GM12878 (cell line): ENCODE measurements at regions not wholly inside any gene's neighbourhood (a gene's known extent, or its start where the extent isn't known, plus 50 kb on each side); places are given as distances from the start of the nearest gene placed in this dataset.

ENCODE experiments used
- ATAC-seq: fragments of 200-7000 bp; cut with Tn5 transposase; 3 replicates; pipeline ENCODE4 v1.9.1; 2020; ENCODE audit warnings: mild to moderate bottlenecking, moderate library complexity
- BruUV-seq: library from RNA; stranded (reverse); fragments of 400-500 nt; replicated peaks from 2 replicates; lab custom pipeline; 2021; lab: Mats Ljungman, UMichigan
- CTCF ChIA-PET: fragments of 300-600 bp; sonication (Branson Sonifier 250); formaldehyde crosslinking; extraction: SDS; loops from one replicate; lab custom pipeline; 2021; ENCODE audit warnings: inconsistent platforms; lab: Yijun Ruan, JAX
- POLR2A ChIA-PET: fragments of 350-600 bp; formaldehyde crosslinking; extraction: SDS; loops from one replicate; lab custom pipeline; 2021; ENCODE audit warnings: inconsistent platforms; lab: Charles Lee
- RAD21 ChIA-PET: fragments of 300-600 bp; sonication (Branson Sonifier 250); formaldehyde crosslinking; loops from one replicate; lab custom pipeline; 2023; ENCODE audit warnings: antibody characterized with exemption; ENCODE audit not compliant: unreplicated experiment; lab: Charles Lee
- SMC1A ChIA-PET: fragments of 300-600 bp; sonication (Branson Sonifier 250); formaldehyde crosslinking; loops from one replicate; lab custom pipeline; 2023; ENCODE audit not compliant: unreplicated experiment, uncharacterized antibody; lab: Charles Lee
- DNase-seq: peaks from one replicate; pipeline ENCODE4 v3.0.0-alpha.2; 2011; ENCODE audit warnings: low read depth, low spot score
- FAIRE-seq: peaks from 3 replicates; lab custom pipeline; 2011; peaks lifted over from hg19 to GRCh38; lab: Jason Lieb, UNC
- H2AFZ ChIP-seq: 2 replicates; pipeline ENCODE4 v1.6.0; 2011; ENCODE audit warnings: low read depth, low read length, control low read depth; ENCODE audit not compliant: control insufficient read depth
- H3K27ac ChIP-seq: 2 replicates; pipeline ENCODE4 v1.5.1; 2011; ENCODE audit warnings: control low read depth; ENCODE audit not compliant: control insufficient read depth, insufficient read depth
- H3K27me3 ChIP-seq, 2 experiments: replicated peaks in 1 of 2; 2 replicates each; pipeline versions ENCODE4 v1.6.0 to v1.6.1; 2011; ENCODE audit warnings: low read length in 1 of 2; ENCODE audit not compliant: control insufficient read depth in 2 of 2, insufficient read depth in 2 of 2
- H3K36me3 ChIP-seq, 2 experiments: 2 replicates each; pipeline ENCODE4 v1.5.1; 2011; ENCODE audit warnings: low read length in 1 of 2; ENCODE audit not compliant: control insufficient read depth in 2 of 2, insufficient read depth in 2 of 2
- H3K4me1 ChIP-seq: 2 replicates; pipeline ENCODE4 v1.6.1; 2011; ENCODE audit warnings: mild to moderate bottlenecking, low read length, moderate library complexity, mixed read lengths; ENCODE audit not compliant: control insufficient read depth, insufficient read depth
- H3K4me2 ChIP-seq: 2 replicates; pipeline ENCODE4 v1.6.0; 2011; ENCODE audit warnings: control low read depth; ENCODE audit not compliant: control insufficient read depth, insufficient read depth
- H3K4me3 ChIP-seq: fragments of 200-600 bp; sonication (generic); 2 replicates; pipeline ENCODE4 v1.5.1; 2016
- H3K79me2 ChIP-seq: 2 replicates; pipeline ENCODE4 v1.6.0; 2011; ENCODE audit warnings: low read length; ENCODE audit not compliant: control insufficient read depth, insufficient read depth
- H3K9ac ChIP-seq: 2 replicates; pipeline ENCODE4 v1.8.0; 2011; ENCODE audit warnings: low read length, control low read depth, mixed read lengths; ENCODE audit not compliant: control insufficient read depth, insufficient read depth
- H3K9me3 ChIP-seq: replicated peaks from 3 replicates; pipeline ENCODE4 v1.5.1; 2011; ENCODE audit warnings: mild to moderate bottlenecking, low read length; ENCODE audit not compliant: control insufficient read depth, insufficient read depth
- H4K20me1 ChIP-seq: 2 replicates; pipeline ENCODE4 v1.6.0; 2011; ENCODE audit not compliant: control insufficient read depth, insufficient read depth
- ATF2 ChIP-seq: IDR thresholded peaks from 2 replicates; pipeline ENCODE4 v1.6.1; 2012; ENCODE audit warnings: low read length, inconsistent platforms
- BCL3 ChIP-seq: IDR thresholded peaks from 2 replicates; pipeline ENCODE4 v1.6.1; 2011; ENCODE audit warnings: borderline replicate concordance, low read depth, mild to moderate bottlenecking, moderate library complexity, low read length; ENCODE audit not compliant: insufficient read depth, poor library complexity, severe bottlenecking
- CHD4 ChIP-seq: fragments of 200-600 bp; sonication (generic); IDR thresholded peaks from 2 replicates; pipeline ENCODE4 v1.6.1; 2016; ENCODE audit warnings: mild to moderate bottlenecking
- E2F4 ChIP-seq: IDR thresholded peaks from 2 replicates; pipeline ENCODE4 v1.6.1; 2012; ENCODE audit warnings: low read depth, low read length, improper control_type of control experiment
- E4F1 ChIP-seq: fragments of 450-650 bp; IDR thresholded peaks from 2 replicates; pipeline ENCODE4 v1.6.1; 2018; ENCODE audit warnings: borderline replicate concordance, mild to moderate bottlenecking; ENCODE audit not compliant: partially characterized antibody
- EP300 ChIP-seq, 2 experiments: fragments of 150-350 bp in 1 of 2; IDR thresholded peaks; 2 replicates each; pipeline ENCODE4 v1.6.1; 2011 to 2012; ENCODE audit warnings: low read depth in 2 of 2, low read length in 2 of 2, borderline replicate concordance in 1 of 2, improper control_type of control experiment in 1 of 2, inconsistent platforms in 1 of 2; ENCODE audit not compliant: control insufficient read depth in 1 of 2
- HDGF ChIP-seq: fragments of 450-650 bp; IDR thresholded peaks from 2 replicates; pipeline ENCODE4 v1.6.1; 2016; ENCODE audit warnings: antibody characterized with exemption
- IRF5 ChIP-seq: fragments of 450-650 bp; IDR thresholded peaks from 2 replicates; pipeline ENCODE4 v1.6.1; 2017; ENCODE audit warnings: borderline replicate concordance
- NBN ChIP-seq: fragments of 450-650 bp; IDR thresholded peaks from 2 replicates; pipeline ENCODE4 v1.6.1; 2016
- RCOR1 ChIP-seq: conservative IDR thresholded peaks from 2 replicates; pipeline ENCODE4 v1.6.1; 2012; ENCODE audit warnings: low read depth, low read length, improper control_type of control experiment
- SMAD1 ChIP-seq: fragments of 450-650 bp; IDR thresholded peaks from 2 replicates; pipeline ENCODE4 v1.6.1; 2018; ENCODE audit warnings: mild to moderate bottlenecking, low read depth; ENCODE audit not compliant: partially characterized antibody
- SREBF1 ChIP-seq: IDR thresholded peaks from 2 replicates; pipeline ENCODE4 v1.6.1; 2012; ENCODE audit warnings: mild to moderate bottlenecking, low read length
- STAT1 ChIP-seq: fragments of 450-650 bp; conservative IDR thresholded peaks from 2 replicates; pipeline ENCODE4 v1.6.1; 2014; ENCODE audit warnings: antibody characterized with exemption, mild to moderate bottlenecking
- TARDBP ChIP-seq: IDR thresholded peaks from 2 replicates; pipeline ENCODE4 v1.6.1; 2016; ENCODE audit warnings: borderline replicate concordance
- TBL1XR1 ChIP-seq: IDR thresholded peaks from 2 replicates; pipeline ENCODE4 v1.6.1; 2012; ENCODE audit warnings: low read depth, low read length, improper control_type of control experiment
- YBX1 ChIP-seq: fragments of 450-650 bp; IDR thresholded peaks from 2 replicates; pipeline ENCODE4 v1.6.1; 2016; ENCODE audit warnings: antibody characterized with exemption
- ZNF24 ChIP-seq: fragments of 450-650 bp; IDR thresholded peaks from 2 replicates; pipeline ENCODE4 v1.6.1; 2017; ENCODE audit warnings: antibody characterized with exemption, mild to moderate bottlenecking
- WGBS: methylation state at CpG from one replicate; pipeline ENCODE4 v1.1.6; 2016; ENCODE audit warnings: low lambda C conversion rate; ENCODE audit not compliant: insufficient replicate concordance, insufficient coverage; ENCODE audit errors: missing lambda C conversion rate; 5-methylcytosine and 5-hydroxymethylcytosine counted together
- in situ Hi-C: fragments of 300-500 bp; cut with MboI; formaldehyde crosslinking; loops from 9 replicates; pipeline ENCODE4 v1.14.3; 2018; ENCODE audit warnings: mixed read lengths
- intact Hi-C: fragments of 100-400 bp; cut with micrococcal nuclease; formaldehyde crosslinking; loops from one replicate; pipeline ENCODE4 v1.14.2; 2022; ENCODE audit not compliant: unreplicated experiment

GRCh38 chr6:166853371-166854325 lies 102.7 kb downstream of the RNASET2 start:
- no peaks in the 10 kb centered on the region for H3K27me3 ChIP-seq
- H3K9ac ChIP-seq, result no peak overlapping the region
- H3K79me2 ChIP-seq, result no peaks in the 10 kb centered on the region; the same call in 1 of the 2 replicates
- FAIRE-seq (no peak), DNase-seq (no peak), ATAC-seq (no peak)
- WGBS, result 91% methylated on average over 29 of the region's 29 CpGs
- in situ Hi-C loops (no loop called here), intact Hi-C loops (no loop called here)
- peaks cover 23% of the 10 kb centered on the region for H3K4me1 ChIP-seq
- ChIA-PET CTCF (no interaction called here), POLR2A (no interaction called here), SMC1A (no interaction called here), RAD21 (no interaction called here)
- H3K9me3 ChIP-seq, result no peaks in the 10 kb centered on the region
- no peaks in the 10 kb centered on the region; a peak in 2 of 4 replicates for H3K36me3 ChIP-seq
- no peak overlapping the region for H2AFZ ChIP-seq
- H3K27ac ChIP-seq, result no peak overlapping the region
- H3K4me2 ChIP-seq, result no peak overlapping the region
- H3K4me3 ChIP-seq, result no peak overlapping the region
- no peaks in the 10 kb centered on the region for H4K20me1 ChIP-seq
- BruUV-seq, result no TSS peak
- no peak for TF ChIP-seq E2F4
- TF ChIP-seq TARDBP, result no peak
- TF ChIP-seq ZNF24, result no peak
- TF ChIP-seq IRF5, result no peak
- TF ChIP-seq TBL1XR1, result no peak
- TF ChIP-seq E4F1, result no peak
- TF ChIP-seq YBX1, result no peak
- TF ChIP-seq CHD4, result no peak
- TF ChIP-seq ATF2, result no peak
- TF ChIP-seq SMAD1, result no peak
- no peak for TF ChIP-seq HDGF
- no peak for TF ChIP-seq SREBF1
- no peak for TF ChIP-seq NBN
- TF ChIP-seq BCL3, result no peak
- no peak for TF ChIP-seq EP300 (IDR thresholded peaks at IDR 0.05; ENCODE audit: borderline replicate concordance in 1 of 2, control insufficient read depth in 1 of 2, low read depth in 2 of 2, low read length in 2 of 2)
- TF ChIP-seq STAT1, result no peak
- no peak for TF ChIP-seq RCOR1
